ENCODE measurements at regions not wholly inside any gene's neighbourhood (a gene's known extent, or its start where the extent isn't known, plus 50 kb on each side); places are given as distances from the start of the nearest gene placed in this dataset.

DNA sequence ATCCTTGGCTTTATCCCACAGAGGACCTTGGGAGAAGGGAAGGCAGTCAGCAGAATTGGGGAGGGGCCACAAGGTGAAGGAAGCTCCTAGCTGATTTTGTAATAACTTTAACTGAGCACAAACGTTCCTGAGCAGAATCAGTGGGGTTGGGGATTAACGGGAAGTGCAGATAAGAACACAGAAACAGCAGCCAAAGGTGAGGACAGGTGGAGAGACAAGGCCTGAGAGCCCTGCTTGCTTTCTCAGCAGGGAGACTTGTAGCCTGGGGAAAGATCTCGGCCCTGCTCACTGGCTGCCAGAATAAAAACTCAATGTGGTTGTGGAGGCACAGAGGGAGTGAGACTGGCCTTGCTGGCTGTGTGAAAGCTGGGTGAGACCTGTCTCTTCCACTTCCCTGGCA is 265.2 kb upstream of the FAT3 start:
- H3K4me3 ChIP-seq (ENCODE audit: low read length) = no peak overlapping the region
- POLR2A ChIA-PET (ENCODE audit: unreplicated experiment) = no interaction called here
- H3F3A ChIP-seq (ENCODE audit: low read length, unreplicated experiment) = no peaks in the 10 kb centered on the region
- H2AFZ ChIP-seq (ENCODE audit: low read length) = no peak overlapping the region
- ATAC-seq (no peak), DNase-seq (no peak)
- CTCF ChIA-PET = no interaction called here
- BruUV-seq (replicated peaks) = no TSS peak
- H3K4me1 ChIP-seq (ENCODE audit: insufficient read depth, low read length) = no peaks in the 10 kb centered on the region
- no peaks in the 10 kb centered on the region for H3K9me2 ChIP-seq (replicated peaks; ENCODE audit: low read length)
- H3K27ac ChIP-seq (ENCODE audit: low read length) = no peak overlapping the region
- H3K79me2 ChIP-seq (ENCODE audit: low read length) = no peaks in the 10 kb centered on the region
- H3K9ac ChIP-seq (ENCODE audit: low read length) = no peak overlapping the region
- H3K36me3 ChIP-seq (ENCODE audit: low read depth, low read length) = no peaks in the 10 kb centered on the region
- no peaks in the 10 kb centered on the region for H4K20me1 ChIP-seq (ENCODE audit: low read length)
- H3K9me3 ChIP-seq (ENCODE audit: low read length) = peaks cover 33% of the 10 kb centered on the region
- H3K27me3 ChIP-seq (ENCODE audit: low read length) = no peaks in the 10 kb centered on the region
- TF ChIP-seq, protein P1, sequence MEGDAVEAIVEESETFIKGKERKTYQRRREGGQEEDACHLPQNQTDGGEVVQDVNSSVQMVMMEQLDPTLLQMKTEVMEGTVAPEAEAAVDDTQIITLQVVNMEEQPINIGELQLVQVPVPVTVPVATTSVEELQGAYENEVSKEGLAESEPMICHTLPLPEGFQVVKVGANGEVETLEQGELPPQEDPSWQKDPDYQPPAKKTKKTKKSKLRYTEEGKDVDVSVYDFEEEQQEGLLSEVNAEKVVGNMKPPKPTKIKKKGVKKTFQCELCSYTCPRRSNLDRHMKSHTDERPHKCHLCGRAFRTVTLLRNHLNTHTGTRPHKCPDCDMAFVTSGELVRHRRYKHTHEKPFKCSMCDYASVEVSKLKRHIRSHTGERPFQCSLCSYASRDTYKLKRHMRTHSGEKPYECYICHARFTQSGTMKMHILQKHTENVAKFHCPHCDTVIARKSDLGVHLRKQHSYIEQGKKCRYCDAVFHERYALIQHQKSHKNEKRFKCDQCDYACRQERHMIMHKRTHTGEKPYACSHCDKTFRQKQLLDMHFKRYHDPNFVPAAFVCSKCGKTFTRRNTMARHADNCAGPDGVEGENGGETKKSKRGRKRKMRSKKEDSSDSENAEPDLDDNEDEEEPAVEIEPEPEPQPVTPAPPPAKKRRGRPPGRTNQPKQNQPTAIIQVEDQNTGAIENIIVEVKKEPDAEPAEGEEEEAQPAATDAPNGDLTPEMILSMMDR (conservative IDR thresholded peaks at IDR 0.05; ENCODE audit: low read depth, low read length) = no peak
- no peak for TF ChIP-seq EZH2phosphoT487 (IDR thresholded peaks at IDR 0.05; ENCODE audit: borderline replicate concordance, low read length)
- TF ChIP-seq EZH2 (IDR thresholded peaks at IDR 0.05; ENCODE audit: low read length, unreplicated experiment) = no peak
- H3K4me2 ChIP-seq (ENCODE audit: low read length) = no peak overlapping the region
- intact Hi-C loops (cut with micrococcal nuclease) = no loop called here

DNA sequence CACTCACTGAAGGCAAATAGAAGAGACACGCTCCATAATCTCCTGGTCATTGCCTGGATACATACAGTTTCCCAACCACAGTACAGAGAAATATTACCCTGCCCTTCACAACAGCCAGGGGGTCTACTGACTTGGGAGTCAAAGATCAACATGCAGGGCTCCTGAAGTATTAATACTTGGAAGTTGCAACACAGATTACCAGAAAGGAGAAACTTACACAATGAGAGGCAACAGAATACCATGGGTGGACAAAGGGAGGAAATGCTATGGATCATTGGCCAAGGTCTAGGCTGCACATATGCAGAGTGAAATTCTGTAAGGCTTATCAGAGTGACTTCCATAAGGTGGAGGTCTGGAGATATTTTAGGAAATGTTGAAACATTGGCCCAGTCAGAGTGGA is 267.9 kb upstream of the FAT3 start:
- Histone ChIP-seq H3K4me3 (ENCODE audit: low read length) (no peak overlapping the region), H3F3A (ENCODE audit: low read length, unreplicated experiment) (no peaks in the 10 kb centered on the region), H3K9me3 (ENCODE audit: low read length) (peaks cover 22% of the 10 kb centered on the region), H3K4me2 (ENCODE audit: low read length) (no peak overlapping the region), H3K4me1 (ENCODE audit: insufficient read depth, low read length) (no peaks in the 10 kb centered on the region), H3K36me3 (ENCODE audit: low read depth, low read length) (no peaks in the 10 kb centered on the region), H3K27me3 (ENCODE audit: low read length) (no peaks in the 10 kb centered on the region), H3K9ac (ENCODE audit: low read length) (no peak overlapping the region), H3K9me2 (replicated peaks; ENCODE audit: low read length) (no peaks in the 10 kb centered on the region), H3K79me2 (ENCODE audit: low read length) (no peaks in the 10 kb centered on the region), H3K27ac (ENCODE audit: low read length) (no peak overlapping the region), H2AFZ (ENCODE audit: low read length) (no peak overlapping the region), H4K20me1 (ENCODE audit: low read length) (no peaks in the 10 kb centered on the region)
- intact Hi-C loops (cut with micrococcal nuclease) = no loop called here
- DNase-seq = no peak
- no peak for ATAC-seq
- CTCF ChIA-PET = no interaction called here
- BruUV-seq (replicated peaks) = no TSS peak
- no peak for TF ChIP-seq EZH2phosphoT487 (IDR thresholded peaks at IDR 0.05; ENCODE audit: borderline replicate concordance, low read length)
- TF ChIP-seq, protein P1 (conservative IDR thresholded peaks at IDR 0.05; ENCODE audit: low read depth, low read length) = no peak
- TF ChIP-seq EZH2 (IDR thresholded peaks at IDR 0.05; ENCODE audit: low read length, unreplicated experiment) = no peak
- POLR2A ChIA-PET (ENCODE audit: unreplicated experiment) = no interaction called here

DNA sequence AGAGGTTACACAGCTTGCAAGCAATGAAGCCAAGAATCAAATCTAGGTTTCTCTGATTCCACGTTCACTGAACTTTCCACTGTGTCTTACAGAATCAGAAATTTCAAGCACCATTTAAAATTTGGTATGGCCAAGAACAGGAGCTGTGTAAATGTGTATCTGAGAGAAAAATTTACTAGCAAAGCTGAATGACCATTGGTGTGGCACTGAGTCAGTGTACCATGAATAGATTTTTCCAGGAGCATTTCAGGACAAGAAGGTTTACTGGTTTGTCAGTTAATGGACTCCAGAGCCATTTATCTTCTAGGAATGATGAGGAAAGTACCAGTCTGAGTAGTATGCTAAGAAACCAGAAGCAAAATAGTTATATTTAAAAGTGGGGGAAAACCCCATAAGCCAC is 269.4 kb upstream of the FAT3 start:
- H3K4me2 ChIP-seq (ENCODE audit: low read length) = no peak overlapping the region
- no peak for TF ChIP-seq EZH2phosphoT487 (IDR thresholded peaks at IDR 0.05; ENCODE audit: borderline replicate concordance, low read length)
- no peak for TF ChIP-seq EZH2 (IDR thresholded peaks at IDR 0.05; ENCODE audit: low read length, unreplicated experiment)

More for the DNA sequence above, 269.4 kb upstream of the FAT3 start:
- no peaks in the 10 kb centered on the region for H4K20me1 ChIP-seq (ENCODE audit: low read length)
- ATAC-seq (no peak), DNase-seq (no peak)
- H3K9me3 ChIP-seq (ENCODE audit: low read length) = peaks cover 7% of the 10 kb centered on the region
- no peak overlapping the region for H3K9ac ChIP-seq (ENCODE audit: low read length)
- no TSS peak for BruUV-seq (replicated peaks)
- ChIA-PET CTCF (no interaction called here), POLR2A (ENCODE audit: unreplicated experiment) (no interaction called here)
- no peaks in the 10 kb centered on the region for H3K79me2 ChIP-seq (ENCODE audit: low read length)
- H3K27me3 ChIP-seq (ENCODE audit: low read length) = no peaks in the 10 kb centered on the region
- intact Hi-C loops (cut with micrococcal nuclease) = no loop called here
- no peak overlapping the region for H3K27ac ChIP-seq (ENCODE audit: low read length)
- no peak overlapping the region for H2AFZ ChIP-seq (ENCODE audit: low read length)
- no peaks in the 10 kb centered on the region for H3K9me2 ChIP-seq (replicated peaks; ENCODE audit: low read length)
- no peaks in the 10 kb centered on the region for H3K4me1 ChIP-seq (ENCODE audit: insufficient read depth, low read length)
- H3K36me3 ChIP-seq (ENCODE audit: low read depth, low read length) = no peaks in the 10 kb centered on the region
- H3K4me3 ChIP-seq (ENCODE audit: low read length) = no peak overlapping the region
- H3F3A ChIP-seq (ENCODE audit: low read length, unreplicated experiment) = no peaks in the 10 kb centered on the region
